ENCODE measurements at regions not wholly inside any gene's neighbourhood (a gene's known extent, or its start where the extent isn't known, plus 50 kb on each side); places are given as distances from the start of the nearest gene placed in this dataset.

DNA sequence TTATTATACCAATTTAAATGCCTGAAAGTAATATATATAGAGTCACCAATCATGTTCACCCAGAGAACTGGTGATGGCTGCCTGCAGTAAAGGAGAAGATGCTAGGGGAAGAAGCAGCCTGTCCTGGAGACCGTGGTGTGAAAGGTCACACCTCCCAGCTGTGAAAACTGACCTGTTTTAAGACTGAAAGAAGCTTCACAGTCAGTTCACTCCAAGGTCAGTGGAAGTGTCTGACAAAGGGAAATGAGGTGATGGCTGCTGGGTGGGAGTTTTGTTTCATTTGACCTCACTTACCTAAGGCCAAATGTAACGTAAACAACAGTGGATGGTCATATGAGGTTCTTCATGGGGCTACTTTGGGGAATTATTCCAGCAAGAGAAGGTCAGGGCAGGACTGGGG is 352.1 kb upstream of the GATB start:
- no peak for TF ChIP-seq ZFP37 (tag by site-specific recombination; IDR thresholded peaks at IDR 0.05)
- no peak for TF ChIP-seq YY1 (tag by site-specific recombination; IDR thresholded peaks at IDR 0.05)
- no peak for TF ChIP-seq CTCF (tag by site-specific recombination; IDR thresholded peaks at IDR 0.05)
- no peak for TF ChIP-seq ZNF621 (tag by site-specific recombination; IDR thresholded peaks at IDR 0.05)
- TF ChIP-seq ZNF391 (tag by site-specific recombination; IDR thresholded peaks at IDR 0.05; ENCODE audit: borderline replicate concordance, low read depth), result no peak
- TF ChIP-seq ZNF792 (tag by site-specific recombination; IDR thresholded peaks at IDR 0.05), result no peak
- no peak for TF ChIP-seq ZNF175 (tag by site-specific recombination; IDR thresholded peaks at IDR 0.05)
- no peak for TF ChIP-seq GLI4 (tag by site-specific recombination; IDR thresholded peaks at IDR 0.05)
